HG03066 (cell line): ENCODE measurements at regions not wholly inside any gene's neighbourhood (a gene's known extent, or its start where the extent isn't known, plus 50 kb on each side); places are given as distances from the start of the nearest gene placed in this dataset.
"Not testable (repeated sequence)": the region's sequence is repeated elsewhere in the genome, so short reads cannot be mapped to it uniquely, and the experiment has no call there.

ENCODE experiments used
- ATAC-seq: cut with Tn5 transposase; IDR thresholded peaks from one replicate; pipeline ENCODE4 v1.9.1; 2021; ENCODE audit warnings: low read depth; ENCODE audit not compliant: unreplicated experiment

DNA sequence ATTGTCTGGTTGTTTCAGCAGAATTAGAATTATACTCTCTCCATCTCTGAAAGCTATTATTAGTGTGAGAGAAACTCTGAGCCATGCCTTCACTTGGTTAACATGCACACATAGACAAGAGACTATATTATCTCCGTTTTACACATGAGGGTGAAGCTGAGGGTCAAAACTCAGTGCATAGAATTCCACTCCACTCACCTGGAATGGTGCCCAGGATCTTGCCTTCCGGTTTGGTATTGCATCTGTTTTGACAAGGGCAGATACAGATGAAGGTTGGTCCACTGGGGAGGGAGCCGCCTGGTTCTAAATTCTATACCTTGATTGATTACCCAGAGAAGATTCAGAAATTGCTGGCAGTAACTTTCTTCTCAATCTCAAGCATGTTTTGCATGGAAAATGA, 149.5 kb upstream of the PELI2 start:
- ATAC-seq, result no peak

DNA sequence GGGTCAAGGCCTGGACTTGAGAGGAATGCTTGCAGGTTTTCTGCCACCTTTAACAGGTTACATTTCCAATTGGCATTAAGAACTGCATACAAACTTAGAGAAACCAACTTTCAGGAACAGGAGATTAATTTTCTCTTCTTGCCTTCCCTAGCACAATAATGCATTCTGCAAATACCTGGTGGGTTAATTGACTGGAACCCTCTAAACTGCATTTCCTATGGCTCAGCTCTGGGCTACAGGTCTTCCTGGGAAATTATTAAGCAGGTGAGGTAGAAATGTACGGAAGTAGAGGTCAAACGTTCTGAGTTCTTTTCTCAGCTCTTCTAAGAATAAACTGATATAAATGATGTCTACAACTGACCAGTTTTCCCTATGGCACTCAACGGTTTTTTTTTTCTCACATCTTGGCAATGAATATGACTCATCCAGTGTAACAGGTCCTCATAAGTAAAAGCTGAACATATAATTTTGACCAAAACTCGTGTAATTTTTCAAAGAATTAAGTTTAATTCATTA, 144.9 kb upstream of the PELI2 start:
- ATAC-seq, result no peak

DNA sequence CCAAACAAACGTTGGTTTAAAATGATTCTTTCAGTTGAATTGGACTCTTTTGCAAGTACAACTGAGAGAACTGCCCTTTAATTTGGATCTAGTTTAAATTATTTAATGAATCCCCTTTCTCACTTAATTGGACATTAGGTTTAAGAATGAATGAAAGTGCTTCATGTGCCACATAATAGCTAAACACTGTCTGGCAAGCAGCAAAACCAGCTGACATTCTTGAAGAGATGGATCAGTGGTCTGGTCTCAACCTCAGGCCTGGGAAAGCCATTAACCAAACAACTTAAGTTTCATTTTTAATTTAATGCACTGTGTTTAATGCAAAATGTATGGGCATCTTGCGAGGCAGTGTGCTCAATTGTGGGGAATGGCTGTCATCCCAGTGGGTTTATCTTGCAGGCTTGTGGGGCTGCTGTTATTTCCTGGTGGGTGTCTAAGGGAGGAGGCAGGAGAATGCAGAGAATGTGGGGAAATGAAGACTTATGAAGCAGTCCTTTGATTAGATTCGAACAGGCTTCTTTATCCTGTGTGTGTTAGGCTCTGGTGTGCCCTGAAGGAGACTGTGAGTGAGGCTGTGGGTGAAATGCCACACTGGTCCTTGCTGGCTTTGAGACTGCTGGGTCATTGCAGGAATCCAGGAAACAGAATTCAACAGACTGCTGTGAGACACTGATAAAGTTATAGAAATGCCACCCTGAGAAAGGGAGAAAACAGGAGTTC, 144.1 kb upstream of the PELI2 start:
- ATAC-seq, result no peak

DNA sequence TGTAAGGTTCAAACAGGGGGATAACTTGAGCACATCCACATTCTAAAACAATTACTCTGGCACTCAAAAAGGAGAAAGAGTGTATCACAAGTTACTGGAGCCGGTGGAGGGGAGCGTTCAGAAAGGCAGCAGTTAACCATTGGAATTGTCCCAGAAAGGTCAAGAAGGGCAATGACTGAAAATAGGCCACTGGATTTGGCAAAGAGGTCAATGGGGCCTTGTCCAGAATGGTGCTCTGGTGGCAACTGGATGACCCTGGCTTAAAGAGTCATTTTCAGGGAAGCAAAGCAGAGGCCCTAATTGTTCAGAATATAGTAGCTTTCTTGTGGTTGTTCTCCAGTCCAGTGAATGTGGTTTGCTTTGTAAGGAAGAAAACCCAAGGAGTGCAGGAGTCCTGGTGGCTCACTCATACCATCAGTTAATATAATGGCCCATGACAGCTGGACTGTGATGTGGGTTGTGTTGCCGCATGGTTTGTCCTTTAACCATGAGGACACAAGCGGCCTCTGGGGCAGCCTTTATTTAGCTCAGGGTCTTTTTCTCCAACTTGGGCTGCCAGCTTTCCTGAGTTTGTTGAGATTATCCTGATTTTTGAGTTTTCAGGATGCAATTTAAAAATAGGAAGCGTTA, 142.8 kb upstream of the PELI2 start:
- no peak for ATAC-seq

DNA sequence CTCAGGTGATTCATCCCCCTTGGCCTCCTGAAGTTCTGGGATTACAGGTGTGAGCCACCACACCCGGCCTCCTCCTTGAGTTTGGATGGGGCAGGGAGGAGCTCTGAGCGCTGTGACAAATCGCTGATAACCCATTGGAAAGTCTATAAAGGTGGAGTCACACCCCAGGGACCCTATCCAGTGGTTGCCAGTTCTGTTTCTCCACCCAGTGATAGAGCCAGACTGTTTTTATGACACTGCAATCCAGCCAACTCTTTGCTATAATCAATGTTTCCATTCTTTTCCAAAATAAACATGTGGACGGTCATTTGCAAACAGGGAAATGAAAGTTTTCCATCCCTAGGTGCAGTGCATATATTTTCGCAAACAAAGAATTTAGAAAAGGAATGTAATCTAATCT, 142.0 kb upstream of the PELI2 start:
- ATAC-seq, result no peak

DNA sequence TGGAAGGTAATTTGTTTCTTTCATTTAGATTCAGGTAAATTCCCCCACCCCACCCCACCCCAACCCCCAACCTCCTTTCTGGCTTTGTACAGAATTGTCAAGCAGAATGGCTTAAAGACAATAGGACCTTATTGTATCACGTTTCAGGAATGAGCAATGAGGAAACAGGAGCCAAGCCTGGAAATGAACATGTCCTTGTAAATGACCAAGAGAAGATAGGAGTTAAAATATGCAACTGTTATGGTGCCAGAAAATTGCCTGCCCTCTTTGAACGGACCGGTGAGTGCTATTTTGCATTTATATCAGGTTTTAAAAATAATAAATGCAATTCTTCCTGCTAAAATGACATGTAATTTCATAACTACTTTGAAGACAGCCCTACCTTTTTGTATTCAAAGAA, 141.6 kb upstream of the PELI2 start:
- no peak for ATAC-seq

DNA sequence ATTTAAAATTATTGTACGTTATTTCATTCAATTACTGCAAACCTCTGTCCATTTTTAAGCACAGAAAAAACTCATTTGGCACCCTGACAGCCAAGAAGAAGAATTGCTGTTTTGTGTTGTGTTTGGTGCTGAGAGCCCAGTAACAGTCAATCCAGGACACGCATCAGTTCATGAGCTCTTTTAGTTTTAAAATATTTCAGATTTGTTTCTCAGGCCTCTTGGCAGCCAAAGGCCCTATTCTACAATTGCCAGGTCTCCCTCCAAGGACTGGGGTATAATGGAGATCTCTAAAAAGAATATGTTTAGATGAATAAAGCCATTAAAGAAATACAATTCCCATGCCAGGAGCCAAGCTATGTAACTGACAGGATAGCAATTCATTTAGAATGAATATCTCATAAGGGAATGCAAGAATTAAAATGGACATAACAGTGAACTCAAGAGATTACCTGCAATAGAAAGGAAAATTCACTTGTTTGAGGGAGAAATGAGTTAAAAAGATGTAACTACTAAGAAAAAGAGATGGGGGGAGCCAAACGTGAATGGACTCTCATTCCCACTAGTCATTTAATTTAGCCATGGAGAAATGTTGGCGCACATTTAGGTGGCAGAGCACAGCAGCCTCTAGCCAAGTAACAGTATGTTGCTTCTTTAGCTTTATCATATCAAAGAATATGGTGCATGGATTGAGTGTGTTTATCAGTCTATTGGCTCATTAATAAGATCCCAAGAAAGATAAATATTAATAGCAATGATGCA, 140.6 kb upstream of the PELI2 start:
- no peak for ATAC-seq

DNA sequence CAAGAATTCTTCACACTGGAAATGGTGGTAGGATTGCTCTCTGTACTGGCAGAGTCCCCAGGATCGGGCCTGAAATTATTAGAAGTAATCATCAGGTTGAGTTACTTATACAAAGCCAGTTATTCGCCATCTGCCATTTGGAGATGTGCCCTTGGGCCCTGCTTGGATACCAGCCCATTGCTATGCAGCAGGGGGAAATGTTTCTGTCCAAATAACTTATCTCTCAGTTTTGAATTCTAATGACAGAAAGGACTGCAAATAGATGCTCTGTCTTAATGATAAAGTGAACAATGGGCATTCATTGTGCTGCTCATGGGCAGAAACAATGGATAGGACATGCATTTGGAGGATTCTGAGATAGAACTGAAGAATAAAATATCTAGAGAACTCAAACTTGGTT, 139.1 kb upstream of the PELI2 start:
- ATAC-seq, result no peak

DNA sequence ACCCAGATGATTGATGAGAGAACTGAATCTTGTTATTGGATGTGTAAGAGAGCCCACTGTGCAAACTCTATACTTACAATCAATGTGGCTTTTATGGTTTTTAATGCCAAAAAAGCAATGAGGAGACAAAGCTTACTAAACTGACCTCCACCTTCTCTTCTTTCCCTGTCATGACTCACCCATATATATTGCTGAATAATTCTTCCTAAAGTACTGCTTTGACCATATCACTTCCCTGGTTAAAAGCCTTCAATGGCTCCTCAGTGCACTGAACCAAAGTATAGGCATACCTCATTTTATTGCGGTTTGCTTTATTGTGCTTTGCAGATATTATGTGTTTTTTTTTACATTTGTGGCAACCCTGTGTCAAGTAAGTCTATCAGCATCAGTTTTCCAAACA, 138.4 kb upstream of the PELI2 start:
- no peak for ATAC-seq

DNA sequence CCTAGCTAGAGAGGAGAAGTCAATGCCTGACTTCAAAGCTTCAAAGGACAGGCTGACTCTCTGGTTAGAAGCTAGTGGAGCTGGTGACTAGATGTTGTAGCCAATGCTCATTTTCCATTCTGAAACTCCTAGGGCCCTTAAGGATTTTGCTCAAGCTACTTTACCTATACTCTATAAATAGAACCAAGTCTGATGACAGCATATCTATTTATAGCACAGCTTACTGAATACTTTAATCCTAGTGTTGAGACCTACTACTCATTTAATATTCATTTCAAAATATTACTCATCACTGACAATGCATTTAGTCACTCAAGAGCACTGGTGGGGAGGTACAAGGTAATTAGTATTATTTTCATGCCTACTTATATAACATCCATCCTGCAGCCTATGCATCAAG, 137.2 kb upstream of the PELI2 start:
- no peak for ATAC-seq

DNA sequence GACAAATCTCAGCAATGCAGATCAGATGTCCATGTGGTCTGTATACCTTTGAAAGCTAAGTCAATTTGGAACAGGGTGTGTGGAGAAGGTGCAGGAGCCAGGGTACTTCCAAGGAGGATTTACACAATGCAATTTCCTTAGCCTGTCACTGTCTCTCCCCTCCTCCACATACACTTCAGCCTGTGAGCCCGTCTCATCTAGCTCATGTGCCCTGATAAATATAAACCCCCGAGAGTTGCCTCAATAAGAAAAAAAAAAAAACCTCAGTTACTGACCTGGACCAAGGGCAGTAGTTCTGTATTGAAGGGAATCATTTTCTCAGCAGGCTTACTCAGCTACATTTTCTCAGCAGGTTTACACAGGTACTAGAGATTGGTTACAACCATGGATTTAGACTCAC, 132.1 kb upstream of the PELI2 start:
- ATAC-seq, result no peak

DNA sequence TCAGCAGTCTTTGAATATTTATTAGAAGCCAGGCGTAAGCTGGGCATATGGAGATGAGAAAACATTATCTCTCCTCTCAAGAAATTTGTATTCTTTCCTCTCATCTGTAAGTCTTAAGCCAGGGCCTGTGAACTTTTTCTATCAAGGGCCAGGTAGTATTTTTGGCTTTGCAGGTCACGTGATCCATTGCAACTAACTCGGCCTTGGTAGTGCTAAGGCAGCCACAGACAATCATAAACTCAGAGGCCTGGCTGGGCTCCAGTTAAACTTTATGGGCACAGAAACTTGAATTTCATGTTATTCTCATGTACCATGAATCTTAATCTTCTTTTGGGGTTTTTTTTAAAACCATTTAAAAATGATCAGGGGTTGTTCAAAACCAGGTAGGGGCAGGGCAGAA, 117.4 kb upstream of the PELI2 start:
- ATAC-seq, result no peak

DNA sequence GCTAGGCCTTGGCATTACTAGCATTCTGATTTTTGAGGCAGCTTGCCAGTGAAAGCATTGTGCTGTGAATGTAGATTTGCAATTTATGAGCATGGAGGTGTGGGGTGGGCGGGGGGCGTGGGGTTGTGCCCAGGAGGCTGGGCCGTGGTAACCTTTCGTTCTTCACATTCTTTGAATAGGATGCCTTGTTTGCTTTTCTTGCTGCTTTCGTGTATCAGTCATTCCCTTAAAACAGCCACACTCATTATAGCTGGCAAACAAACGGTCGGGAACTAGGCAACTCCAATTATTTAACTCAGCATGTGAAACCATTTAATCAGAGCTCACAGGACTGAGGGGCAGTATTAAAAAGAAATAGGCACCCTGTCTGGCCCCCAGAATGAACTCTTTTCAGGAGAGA, 115.9 kb upstream of the PELI2 start:
- ATAC-seq, result no peak

DNA sequence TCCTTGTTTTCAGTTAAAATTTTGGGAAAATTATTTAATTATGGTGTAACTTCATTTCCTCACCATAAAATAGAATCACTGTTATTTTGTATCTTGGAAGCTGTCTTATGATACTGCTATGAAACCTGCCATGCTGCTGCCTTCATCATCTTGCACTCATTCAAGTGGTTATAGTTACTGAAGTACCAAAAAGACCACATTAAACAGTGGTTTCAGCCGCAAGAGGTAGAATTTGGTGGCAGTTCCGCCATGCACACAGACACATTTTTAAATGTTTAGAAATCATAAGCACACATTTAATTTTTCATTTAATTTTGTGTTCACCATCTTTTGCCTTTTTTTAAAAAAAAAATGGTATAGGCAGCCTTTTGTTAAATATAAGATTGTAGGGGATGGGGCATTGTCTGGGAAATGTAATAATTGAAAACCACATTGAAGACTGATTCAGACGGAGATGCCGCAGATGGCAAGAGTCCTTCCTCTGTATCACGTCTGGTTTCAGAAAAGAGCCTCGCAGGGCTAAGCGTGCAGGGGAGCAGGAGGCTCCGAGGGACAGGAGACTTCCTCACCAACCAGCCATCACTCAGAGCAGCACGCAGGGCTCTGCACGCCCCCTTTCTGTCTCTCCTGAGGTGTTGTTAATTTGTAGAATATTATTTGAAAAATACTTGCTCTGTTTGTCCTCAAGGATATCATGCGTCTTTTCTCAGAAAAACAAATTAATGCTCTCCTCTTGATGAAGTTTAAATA, 115.2 kb upstream of the PELI2 start:
- no peak for ATAC-seq

DNA sequence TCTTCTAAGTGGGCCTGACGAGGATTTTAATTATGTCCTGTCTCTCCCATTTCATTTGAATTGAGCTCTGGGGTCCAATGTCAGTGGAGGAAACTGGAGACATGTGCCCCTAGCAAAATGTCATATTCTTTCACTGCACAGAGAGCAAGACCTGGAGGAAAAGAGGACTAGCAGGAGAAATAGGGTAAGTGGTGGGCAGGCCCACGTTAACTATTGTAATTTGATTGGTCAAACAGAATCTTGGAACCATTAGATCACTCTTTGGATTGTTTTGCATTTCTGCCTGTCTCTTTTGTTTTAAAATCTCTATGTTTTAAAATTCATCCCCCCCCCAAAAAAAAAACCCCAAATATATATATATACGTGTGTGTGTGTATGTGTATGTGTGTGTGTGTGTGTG, 113.9 kb upstream of the PELI2 start:
- no peak for ATAC-seq

DNA sequence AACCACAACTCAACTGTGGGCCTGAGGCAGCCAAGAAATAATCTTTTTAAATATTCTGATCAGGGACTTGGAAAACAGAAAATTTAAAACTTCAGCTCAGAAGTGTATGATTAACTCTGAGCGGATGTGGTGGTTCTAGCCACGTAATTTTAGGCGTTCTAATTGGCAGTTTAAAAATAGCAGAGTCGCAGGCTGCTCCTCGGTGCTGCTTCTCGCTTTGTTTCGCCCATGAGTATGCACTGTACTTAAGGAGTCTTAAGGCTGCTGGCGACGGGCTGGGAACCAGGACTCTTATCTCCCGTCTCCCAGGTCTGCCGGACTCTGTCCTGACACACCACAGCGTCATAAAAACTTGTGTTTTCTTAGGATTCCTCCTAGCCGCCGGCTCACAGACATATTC, 113.4 kb upstream of the PELI2 start:
- peak; percentile 90 for ATAC-seq

DNA sequence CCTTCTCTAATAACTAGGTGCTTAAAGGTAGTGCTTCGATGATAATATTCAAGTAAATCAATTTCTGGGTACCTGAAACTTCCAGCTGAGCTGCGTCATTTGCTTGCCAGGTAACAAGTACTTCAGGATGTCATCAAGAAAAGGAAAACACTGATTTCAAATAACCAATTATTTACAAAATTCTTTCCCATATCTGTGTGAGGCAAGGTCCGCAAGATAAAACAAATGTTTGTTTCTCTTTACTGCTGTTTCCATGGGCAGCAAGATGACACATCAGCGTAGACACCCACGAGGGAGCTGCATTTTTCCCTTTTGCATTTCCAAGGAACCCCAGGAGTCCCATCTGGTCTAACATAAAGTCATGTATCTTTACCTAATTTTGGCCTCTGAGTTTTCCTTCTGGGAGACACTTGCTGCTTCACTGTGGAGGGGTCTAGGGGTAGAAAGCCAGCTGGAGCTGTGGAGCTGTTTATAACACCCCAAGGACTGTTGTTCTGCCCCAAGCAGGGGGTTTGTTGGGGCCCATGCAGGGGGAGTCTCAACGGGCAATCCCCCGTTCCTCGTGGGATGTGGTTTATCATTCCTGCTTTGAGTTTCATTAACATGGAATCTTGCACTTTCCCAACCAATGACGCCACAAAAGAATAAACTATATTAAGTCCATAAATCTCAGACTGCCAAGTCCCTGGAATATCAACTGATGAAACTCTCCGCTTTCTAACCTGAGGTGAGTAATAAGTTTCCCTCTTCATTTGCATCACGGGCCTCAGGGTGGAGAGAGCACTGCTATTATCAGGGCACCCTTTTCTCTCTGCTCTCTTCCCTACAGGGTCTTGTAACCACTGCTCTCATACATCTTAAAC, 112.8 kb upstream of the PELI2 start:
- no peak for ATAC-seq

DNA sequence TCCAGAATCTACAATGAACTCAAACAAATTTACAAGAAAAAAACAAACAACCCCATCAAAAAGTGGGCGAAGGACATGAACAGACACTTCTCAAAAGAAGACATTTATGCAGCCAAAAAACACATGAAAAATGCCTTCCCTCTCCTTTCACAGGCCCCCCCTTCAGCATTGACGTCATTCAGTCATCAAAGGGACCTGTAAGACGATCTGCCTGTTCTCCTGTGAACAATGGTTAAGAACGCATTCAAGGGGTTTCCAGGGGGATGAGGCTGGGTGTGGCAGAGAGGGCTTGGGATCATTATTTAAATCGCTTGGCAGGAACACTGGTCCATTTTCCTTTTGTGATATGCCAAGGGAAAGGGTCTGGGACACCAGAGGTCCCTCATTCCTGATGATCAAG, 110.7 kb upstream of the PELI2 start:
- ATAC-seq, result not testable (repeated sequence)

DNA sequence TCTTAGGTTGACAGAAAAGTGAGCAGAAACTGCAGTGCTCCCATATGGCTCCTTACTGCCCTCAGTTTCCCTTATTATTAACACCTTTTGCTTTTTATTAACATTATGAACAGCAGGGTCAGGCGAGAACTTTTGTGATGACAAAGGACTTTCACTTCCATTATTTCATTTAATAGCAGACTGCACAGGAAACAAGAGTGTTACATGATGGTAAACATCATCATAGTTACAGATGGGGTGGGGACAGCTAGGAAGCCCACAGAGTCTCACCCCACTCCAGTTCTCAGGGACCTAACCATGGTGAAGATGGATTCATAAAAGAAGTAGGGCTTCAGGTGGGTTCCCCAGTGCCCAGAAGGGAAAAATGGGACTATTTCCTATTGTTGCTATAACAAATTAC, 110.1 kb upstream of the PELI2 start:
- ATAC-seq, result no peak

DNA sequence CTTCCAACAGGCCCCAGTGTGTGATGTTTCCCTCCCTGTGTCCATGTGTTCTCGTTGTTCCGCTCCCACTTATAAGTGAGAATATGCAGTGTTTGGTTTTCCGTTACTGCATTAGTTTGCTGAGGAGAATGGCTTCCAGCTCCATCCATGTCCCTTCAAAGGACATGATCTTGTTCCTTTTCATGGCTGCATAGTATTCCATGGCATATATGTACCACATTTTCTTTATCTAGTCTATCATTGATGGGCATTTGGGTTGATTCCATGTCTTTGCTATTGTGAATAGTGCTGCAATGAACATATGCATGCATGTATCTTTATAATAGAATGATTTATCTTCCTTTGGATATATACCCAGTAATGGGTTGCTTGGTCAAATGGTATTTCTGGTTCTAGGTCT, 109.5 kb upstream of the PELI2 start:
- ATAC-seq, result not testable (repeated sequence)
